ENCODE measurements at regions not wholly inside any gene's neighbourhood (a gene's known extent, or its start where the extent isn't known, plus 50 kb on each side); places are given as distances from the start of the nearest gene placed in this dataset.

DNA sequence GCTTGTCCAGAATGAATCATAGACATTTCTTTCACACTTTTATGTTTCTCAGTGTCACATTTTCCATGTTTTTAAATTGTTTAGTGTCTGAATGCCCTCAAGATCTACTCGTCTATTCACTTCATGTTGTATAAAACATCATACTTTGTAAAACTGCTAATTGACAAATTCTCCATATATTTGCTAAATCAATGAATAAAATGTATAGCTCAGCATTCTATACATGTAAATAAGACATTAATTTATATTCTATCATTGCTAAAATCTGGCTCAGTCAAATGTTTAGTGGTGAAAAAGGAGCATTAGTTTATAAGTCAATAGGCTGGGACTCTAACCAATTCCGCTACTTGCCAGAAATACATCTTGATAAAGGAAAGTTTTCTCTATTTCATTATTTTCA lies 379.6 kb downstream of the NAF1 start:
- TF ChIP-seq, protein P1, sequence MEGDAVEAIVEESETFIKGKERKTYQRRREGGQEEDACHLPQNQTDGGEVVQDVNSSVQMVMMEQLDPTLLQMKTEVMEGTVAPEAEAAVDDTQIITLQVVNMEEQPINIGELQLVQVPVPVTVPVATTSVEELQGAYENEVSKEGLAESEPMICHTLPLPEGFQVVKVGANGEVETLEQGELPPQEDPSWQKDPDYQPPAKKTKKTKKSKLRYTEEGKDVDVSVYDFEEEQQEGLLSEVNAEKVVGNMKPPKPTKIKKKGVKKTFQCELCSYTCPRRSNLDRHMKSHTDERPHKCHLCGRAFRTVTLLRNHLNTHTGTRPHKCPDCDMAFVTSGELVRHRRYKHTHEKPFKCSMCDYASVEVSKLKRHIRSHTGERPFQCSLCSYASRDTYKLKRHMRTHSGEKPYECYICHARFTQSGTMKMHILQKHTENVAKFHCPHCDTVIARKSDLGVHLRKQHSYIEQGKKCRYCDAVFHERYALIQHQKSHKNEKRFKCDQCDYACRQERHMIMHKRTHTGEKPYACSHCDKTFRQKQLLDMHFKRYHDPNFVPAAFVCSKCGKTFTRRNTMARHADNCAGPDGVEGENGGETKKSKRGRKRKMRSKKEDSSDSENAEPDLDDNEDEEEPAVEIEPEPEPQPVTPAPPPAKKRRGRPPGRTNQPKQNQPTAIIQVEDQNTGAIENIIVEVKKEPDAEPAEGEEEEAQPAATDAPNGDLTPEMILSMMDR (IDR thresholded peaks at IDR 0.05), result no peak
- TF ChIP-seq POLR2A (IDR thresholded peaks at IDR 0.05), result no peak

All from uterus (tissue), 2 donors.